Adrenal gland (tissue), 9 donors: ENCODE measurements at regions not wholly inside any gene's neighbourhood (a gene's known extent, or its start where the extent isn't known, plus 50 kb on each side); places are given as distances from the start of the nearest gene placed in this dataset.

Experiments
- DNase-seq, 7 donors: peaks; one replicate each; pipeline ENCODE4 v3.0.0-alpha.2; 2019 to 2020
- H3K27ac ChIP-seq, 5 donors: fragments of 200-600 bp; sonication (generic) in 4 of 5; 1 replicate in 3 of 5; 2 replicates in 2 of 5; pipeline versions ENCODE4 v1.5.1 to v1.8.0; 2016 to 2020; ENCODE audit warnings: mild to moderate bottlenecking in 1 of 5
- H3K27me3 ChIP-seq: fragments of 200-600 bp; 2 replicates; pipeline ENCODE4 v1.8.0; 2021
- H3K36me3 ChIP-seq, 2 donors: fragments of 200-600 bp; replicated peaks in 1 of 2; 1 replicate in 1 of 2; 2 replicates in 1 of 2; pipeline versions ENCODE4 v1.5.1 to v1.8.0; 2018 to 2022
- H3K4me1 ChIP-seq, 2 donors: fragments of 200-600 bp; replicated peaks in 1 of 2; 1 replicate in 1 of 2; 2 replicates in 1 of 2; pipeline versions ENCODE4 v1.5.1 to v1.8.0; 2018 to 2021
- H3K4me3 ChIP-seq, 4 donors: fragments of 200-600 bp; sonication (generic) in 3 of 4; one replicate each; pipeline ENCODE4 v1.5.1; 2016 to 2018
- H3K9me3 ChIP-seq, 3 donors: fragments of 200-600 bp; sonication (generic) in 1 of 3; replicated peaks in 1 of 3; 1 replicate in 2 of 3; 2 replicates in 1 of 3; pipeline versions ENCODE4 v1.5.1 to v1.8.0; 2016 to 2021
- CTCF ChIP-seq, 6 experiments: fragments of 450-650 bp in 4 of 6; fragments of 200-600 bp in 2 of 6; sonication (generic) in 1 of 6; IDR thresholded peaks; 1 replicate in 5 of 6; 2 replicates in 1 of 6; pipeline versions ENCODE4 v1.5.1 to v1.8.0; 2016 to 2021; ENCODE audit warnings: antibody characterized with exemption in 6 of 6, mild to moderate bottlenecking in 2 of 6, moderate library complexity in 1 of 6
- POLR2A ChIP-seq, 2 donors: fragments of 450-650 bp; IDR thresholded peaks; one replicate each; pipeline ENCODE4 v1.6.1; 2017; ENCODE audit warnings: antibody characterized with exemption in 2 of 2, mild to moderate bottlenecking in 2 of 2, moderate library complexity in 1 of 2
- WGBS, 4 donors: extraction: QIAGEN DNeasy Blood & Tissue Kit in 2 of 4; methylation state at CpG; one replicate each; pipeline versions ENCODE4 v1.1.5 to v1.1.7; 2013 to 2017; 5-methylcytosine and 5-hydroxymethylcytosine counted together
- intact Hi-C, 2 donors: fragments of 100-400 bp; cut with DNase I; formaldehyde crosslinking; loops; one replicate each; pipeline versions ENCODE4 v1.14.1 to v1.15.0; 2022 to 2023
- donor health status: healthy with polysubstance abuse.
- donor health status: Bipolar disorder and iron deficiency.
- donor health status: DM: yes; HTN: yes; CAD: no.
- donor health status: DM: no; HTN: no; CAD: no.
- donor health status: DM: no; HTN: no; CAD: no.

- TF ChIP-seq POLR2A (IDR thresholded peaks at IDR 0.05) = no peak
- Histone ChIP-seq H3K27me3 (no peaks in the 10 kb centered on the region), H3K4me3 (no peak overlapping the region), H3K27ac (no peak overlapping the region), H3K36me3 (no peaks in the 10 kb centered on the region), H3K9me3 (no peaks in the 10 kb centered on the region), H3K4me1 (no peaks in the 10 kb centered on the region)
- DNase-seq = no peak
- WGBS, 4 donors = 27 to 36% (median 32%) methylated on average over 3 of the region's 3 CpGs
- intact Hi-C loops = no loop called here
These were observed 56.4 kb downstream of the CD24 start for GRCh38 chr6:106918115-106918514.

GRCh38 chr6:106916891-106917290 lies 57.6 kb downstream of the CD24 start:
- no peaks in the 10 kb centered on the region for H3K36me3 ChIP-seq
- DNase-seq = no peak
- 76 to 85% (median 80%) methylated on average over 2 of the region's 2 CpGs for WGBS, 4 donors
- no peak for TF ChIP-seq POLR2A (IDR thresholded peaks at IDR 0.05)
- TF ChIP-seq CTCF (IDR thresholded peaks at IDR 0.05) = no peak
- H3K27me3 ChIP-seq = no peaks in the 10 kb centered on the region
- intact Hi-C loops = no loop called here
- no peak overlapping the region for H3K4me3 ChIP-seq
- H3K27ac ChIP-seq = no peak overlapping the region
- no peaks in the 10 kb centered on the region for H3K4me1 ChIP-seq
- no peaks in the 10 kb centered on the region for H3K9me3 ChIP-seq

- Histone ChIP-seq H3K27ac (no peak overlapping the region), H3K36me3 (no peaks in the 10 kb centered on the region), H3K4me1 (no peaks in the 10 kb centered on the region), H3K4me3 (no peak overlapping the region), H3K27me3 (no peaks in the 10 kb centered on the region), H3K9me3 (no peaks in the 10 kb centered on the region)
- no peak for TF ChIP-seq POLR2A (IDR thresholded peaks at IDR 0.05)
- no peak for TF ChIP-seq CTCF (IDR thresholded peaks at IDR 0.05)
- intact Hi-C loops = no loop called here
- WGBS, 4 donors = 89 to 94% (median 92%) methylated on average over 5 of the region's 5 CpGs
- DNase-seq = no peak
These were observed 60.8 kb downstream of the CD24 start for GRCh38 chr6:106913676-106914280.

- Histone ChIP-seq H3K27ac (no peak overlapping the region), H3K36me3 (no peaks in the 10 kb centered on the region), H3K27me3 (no peaks in the 10 kb centered on the region), H3K4me3 (no peak overlapping the region), H3K9me3 (no peaks in the 10 kb centered on the region), H3K4me1 (no peaks in the 10 kb centered on the region)
- DNase-seq = no peak
- intact Hi-C loops = no loop called here
- TF ChIP-seq POLR2A (IDR thresholded peaks at IDR 0.05) = no peak
- TF ChIP-seq CTCF (IDR thresholded peaks at IDR 0.05) = no peak
These were observed 61.4 kb downstream of the CD24 start for GRCh38 chr6:106913111-106913510.

GRCh38 chr6:106912091-106912490 lies 62.4 kb downstream of the CD24 start:
- no peak for DNase-seq
- intact Hi-C loops = no loop called here
- H3K36me3 ChIP-seq = no peaks in the 10 kb centered on the region
- TF ChIP-seq POLR2A (IDR thresholded peaks at IDR 0.05) (no peak), CTCF (IDR thresholded peaks at IDR 0.05) (no peak)
- no peaks in the 10 kb centered on the region for H3K4me1 ChIP-seq
- H3K27me3 ChIP-seq = no peaks in the 10 kb centered on the region
- H3K4me3 ChIP-seq = no peak overlapping the region
- no peak overlapping the region for H3K27ac ChIP-seq
- no peaks in the 10 kb centered on the region for H3K9me3 ChIP-seq
